ENCODE measurements at regions not wholly inside any gene's neighbourhood (a gene's known extent, or its start where the extent isn't known, plus 50 kb on each side); places are given as distances from the start of the nearest gene placed in this dataset.

- no peak for DNase-seq (ENCODE audit: low spot score)
Measured at GRCh38 chr10:128469515-128469914, 343.3 kb upstream of the MKI67 start.

GRCh38 chr10:128470321-128470965 is 344.2 kb upstream of the MKI67 start:
- DNase-seq (ENCODE audit: low spot score): no peak

GRCh38 chr10:128471151-128471550 is 344.9 kb upstream of the MKI67 start:
- no peak for DNase-seq (ENCODE audit: low spot score)

- DNase-seq (ENCODE audit: low spot score): no peak
Measured at GRCh38 chr10:128472196-128472595, 346.0 kb upstream of the MKI67 start.

GRCh38 chr10:128473396-128473795 is 347.2 kb upstream of the MKI67 start:
- DNase-seq (ENCODE audit: low spot score): no peak

GRCh38 chr10:128473911-128474310 is 347.7 kb upstream of the MKI67 start:
- DNase-seq (ENCODE audit: low spot score): no peak

- no peak for DNase-seq (ENCODE audit: low spot score)
Measured at GRCh38 chr10:128474571-128474970, 348.3 kb upstream of the MKI67 start.

GRCh38 chr10:128475686-128476367 is 349.6 kb upstream of the MKI67 start:
- no peak for DNase-seq (ENCODE audit: low spot score)

GRCh38 chr10:128476368-128476725 is 350.1 kb upstream of the MKI67 start:
- DNase-seq (ENCODE audit: low spot score): no peak

- DNase-seq (ENCODE audit: low spot score): no peak
Measured at GRCh38 chr10:128476845-128477244, 350.6 kb upstream of the MKI67 start.

- DNase-seq (ENCODE audit: low spot score): no peak
Measured at GRCh38 chr10:128480601-128481000, 354.4 kb upstream of the MKI67 start.

GRCh38 chr10:128481152-128481840 is 355.1 kb upstream of the MKI67 start:
- DNase-seq (ENCODE audit: low spot score): no peak

- DNase-seq (ENCODE audit: low spot score): no peak
Measured at GRCh38 chr10:128482052-128482451, 355.8 kb upstream of the MKI67 start.

- no peak for DNase-seq (ENCODE audit: low spot score)
Measured at GRCh38 chr10:128483216-128483615, 357.0 kb upstream of the MKI67 start.

GRCh38 chr10:128484041-128484440 is 357.8 kb upstream of the MKI67 start:
- no peak for DNase-seq (ENCODE audit: low spot score)

GRCh38 chr10:128485701-128486235 is 359.5 kb upstream of the MKI67 start:
- no peak for DNase-seq (ENCODE audit: low spot score)

- DNase-seq (ENCODE audit: low spot score): no peak
Measured at GRCh38 chr10:128487517-128487916, 361.3 kb upstream of the MKI67 start.

GRCh38 chr10:128489324-128490247 is 363.4 kb upstream of the MKI67 start:
- DNase-seq (ENCODE audit: low spot score): no peak

GRCh38 chr10:128491686-128492085 is 365.5 kb upstream of the MKI67 start:
- DNase-seq (ENCODE audit: low spot score): no peak

GRCh38 chr10:128493811-128494210 is 367.6 kb upstream of the MKI67 start:
- DNase-seq (ENCODE audit: low spot score): no peak

- no peak for DNase-seq (ENCODE audit: low spot score)
Measured at GRCh38 chr10:128494665-128495064, 368.4 kb upstream of the MKI67 start.

All from hematopoietic multipotent progenitor cell treated with erythropoietin and hydrocortisone succinate and interleukin-3 and kit ligand, for 17 days (in vitro differentiated cells).